ENCODE measurements at regions not wholly inside any gene's neighbourhood (a gene's known extent, or its start where the extent isn't known, plus 50 kb on each side); places are given as distances from the start of the nearest gene placed in this dataset.

- no peak for TF ChIP-seq POLR2AphosphoS5 (IDR thresholded peaks at IDR 0.05; ENCODE audit: low read depth, low read length)
- TF ChIP-seq, protein P1, sequence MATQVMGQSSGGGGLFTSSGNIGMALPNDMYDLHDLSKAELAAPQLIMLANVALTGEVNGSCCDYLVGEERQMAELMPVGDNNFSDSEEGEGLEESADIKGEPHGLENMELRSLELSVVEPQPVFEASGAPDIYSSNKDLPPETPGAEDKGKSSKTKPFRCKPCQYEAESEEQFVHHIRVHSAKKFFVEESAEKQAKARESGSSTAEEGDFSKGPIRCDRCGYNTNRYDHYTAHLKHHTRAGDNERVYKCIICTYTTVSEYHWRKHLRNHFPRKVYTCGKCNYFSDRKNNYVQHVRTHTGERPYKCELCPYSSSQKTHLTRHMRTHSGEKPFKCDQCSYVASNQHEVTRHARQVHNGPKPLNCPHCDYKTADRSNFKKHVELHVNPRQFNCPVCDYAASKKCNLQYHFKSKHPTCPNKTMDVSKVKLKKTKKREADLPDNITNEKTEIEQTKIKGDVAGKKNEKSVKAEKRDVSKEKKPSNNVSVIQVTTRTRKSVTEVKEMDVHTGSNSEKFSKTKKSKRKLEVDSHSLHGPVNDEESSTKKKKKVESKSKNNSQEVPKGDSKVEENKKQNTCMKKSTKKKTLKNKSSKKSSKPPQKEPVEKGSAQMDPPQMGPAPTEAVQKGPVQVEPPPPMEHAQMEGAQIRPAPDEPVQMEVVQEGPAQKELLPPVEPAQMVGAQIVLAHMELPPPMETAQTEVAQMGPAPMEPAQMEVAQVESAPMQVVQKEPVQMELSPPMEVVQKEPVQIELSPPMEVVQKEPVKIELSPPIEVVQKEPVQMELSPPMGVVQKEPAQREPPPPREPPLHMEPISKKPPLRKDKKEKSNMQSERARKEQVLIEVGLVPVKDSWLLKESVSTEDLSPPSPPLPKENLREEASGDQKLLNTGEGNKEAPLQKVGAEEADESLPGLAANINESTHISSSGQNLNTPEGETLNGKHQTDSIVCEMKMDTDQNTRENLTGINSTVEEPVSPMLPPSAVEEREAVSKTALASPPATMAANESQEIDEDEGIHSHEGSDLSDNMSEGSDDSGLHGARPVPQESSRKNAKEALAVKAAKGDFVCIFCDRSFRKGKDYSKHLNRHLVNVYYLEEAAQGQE (IDR thresholded peaks at IDR 0.05; ENCODE audit: insufficient read depth in 1 of 2, low read depth in 2 of 2, low read length in 1 of 2): no peak
- TF ChIP-seq TCF7L2 (IDR thresholded peaks at IDR 0.05; ENCODE audit: low read depth, low read length): no peak
- TF ChIP-seq, protein P2, sequence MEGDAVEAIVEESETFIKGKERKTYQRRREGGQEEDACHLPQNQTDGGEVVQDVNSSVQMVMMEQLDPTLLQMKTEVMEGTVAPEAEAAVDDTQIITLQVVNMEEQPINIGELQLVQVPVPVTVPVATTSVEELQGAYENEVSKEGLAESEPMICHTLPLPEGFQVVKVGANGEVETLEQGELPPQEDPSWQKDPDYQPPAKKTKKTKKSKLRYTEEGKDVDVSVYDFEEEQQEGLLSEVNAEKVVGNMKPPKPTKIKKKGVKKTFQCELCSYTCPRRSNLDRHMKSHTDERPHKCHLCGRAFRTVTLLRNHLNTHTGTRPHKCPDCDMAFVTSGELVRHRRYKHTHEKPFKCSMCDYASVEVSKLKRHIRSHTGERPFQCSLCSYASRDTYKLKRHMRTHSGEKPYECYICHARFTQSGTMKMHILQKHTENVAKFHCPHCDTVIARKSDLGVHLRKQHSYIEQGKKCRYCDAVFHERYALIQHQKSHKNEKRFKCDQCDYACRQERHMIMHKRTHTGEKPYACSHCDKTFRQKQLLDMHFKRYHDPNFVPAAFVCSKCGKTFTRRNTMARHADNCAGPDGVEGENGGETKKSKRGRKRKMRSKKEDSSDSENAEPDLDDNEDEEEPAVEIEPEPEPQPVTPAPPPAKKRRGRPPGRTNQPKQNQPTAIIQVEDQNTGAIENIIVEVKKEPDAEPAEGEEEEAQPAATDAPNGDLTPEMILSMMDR (IDR thresholded peaks at IDR 0.05): no peak
- BruUV-seq (replicated peaks): no TSS peak
- no peak for ATAC-seq
- no peak overlapping the region for H3K27ac ChIP-seq (ENCODE audit: low read length)
- intact Hi-C loops (cut with micrococcal nuclease; ENCODE audit: unreplicated experiment): no loop called here
- ChIA-PET CTCF (no interaction called here), POLR2A (no interaction called here)
- H3K4me3 ChIP-seq (ENCODE audit: low read depth in 2 of 2, low read length in 2 of 2): no peak overlapping the region
- no peaks in the 10 kb centered on the region for H3K9me3 ChIP-seq (ENCODE audit: control insufficient read depth, insufficient read depth, low read depth, low read length)
- in situ Hi-C loops (cut with HindIII; ENCODE audit: low pct_unique_long_range_greater_than_20kb, low sequenced_read_pairs): no loop called here
- no peaks in the 10 kb centered on the region for H3K4me1 ChIP-seq (ENCODE audit: control insufficient read depth, insufficient read depth, low read length)
- DNase-seq (ENCODE audit: low read depth, low spot score): no peak
- H3K36me3 ChIP-seq (ENCODE audit: control insufficient read depth, insufficient read depth, low read length): no peaks in the 10 kb centered on the region
- H3K27me3 ChIP-seq (ENCODE audit: control insufficient read depth, insufficient read depth, low read length): no peaks in the 10 kb centered on the region
Measured at GRCh38 chr10:28823501-28824075, 146.3 kb downstream of the BAMBI start.

DNA sequence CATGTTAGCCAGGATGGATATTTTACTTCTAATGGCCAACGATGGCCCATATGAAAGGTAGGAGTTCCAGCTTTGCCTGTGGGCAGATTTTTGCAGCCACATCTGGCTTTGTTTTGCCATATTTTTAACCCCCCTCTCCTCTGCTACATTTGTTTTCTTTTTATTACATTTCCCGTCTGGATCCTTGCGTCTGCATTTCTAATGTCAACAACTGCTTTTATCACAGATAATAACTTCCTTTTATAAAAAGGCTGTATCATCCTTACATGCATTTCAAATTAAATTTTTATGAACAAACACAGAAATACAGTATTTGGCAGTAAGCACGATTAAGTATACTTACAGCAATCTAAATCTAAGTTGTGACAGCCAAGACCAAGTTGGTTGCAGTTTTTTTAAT is 156.0 kb downstream of the BAMBI start:
- no peak overlapping the region for H3K4me3 ChIP-seq (ENCODE audit: low read depth in 2 of 2, low read length in 2 of 2)
- ChIA-PET CTCF (no interaction called here), POLR2A (no interaction called here)
- no peak overlapping the region for H3K27ac ChIP-seq (ENCODE audit: low read length)
- no peaks in the 10 kb centered on the region for H3K36me3 ChIP-seq (ENCODE audit: control insufficient read depth, insufficient read depth, low read length)
- DNase-seq (ENCODE audit: low read depth, low spot score) (no peak), ATAC-seq (no peak)
- H3K9me3 ChIP-seq (ENCODE audit: control insufficient read depth, insufficient read depth, low read depth, low read length): no peaks in the 10 kb centered on the region
- BruUV-seq (replicated peaks): no TSS peak
- TF ChIP-seq TCF7L2 (IDR thresholded peaks at IDR 0.05; ENCODE audit: low read depth, low read length): no peak
- TF ChIP-seq SIN3A (IDR thresholded peaks at IDR 0.05; ENCODE audit: borderline replicate concordance, insufficient read depth, low read depth, low read length): no peak
- TF ChIP-seq, protein P1 (IDR thresholded peaks at IDR 0.05; ENCODE audit: insufficient read depth in 1 of 2, low read depth in 2 of 2, low read length in 1 of 2): no peak
- no peak for TF ChIP-seq POLR2AphosphoS5 (IDR thresholded peaks at IDR 0.05; ENCODE audit: low read depth, low read length)
- TF ChIP-seq, protein P2 (IDR thresholded peaks at IDR 0.05): no peak
- intact Hi-C loops (cut with micrococcal nuclease; ENCODE audit: unreplicated experiment): no loop called here
- in situ Hi-C loops (cut with HindIII; ENCODE audit: low pct_unique_long_range_greater_than_20kb, low sequenced_read_pairs): no loop called here
- H3K4me1 ChIP-seq (ENCODE audit: control insufficient read depth, insufficient read depth, low read length): no peaks in the 10 kb centered on the region
- no peaks in the 10 kb centered on the region; the same call in 1 of the 2 replicates for H3K27me3 ChIP-seq (ENCODE audit: control insufficient read depth, insufficient read depth, low read length)

Data from Panc1 (cell line).